ENCODE measurements at regions not wholly inside any gene's neighbourhood (a gene's known extent, or its start where the extent isn't known, plus 50 kb on each side); places are given as distances from the start of the nearest gene placed in this dataset.
"Not testable (repeated sequence)": the region's sequence is repeated elsewhere in the genome, so short reads cannot be mapped to it uniquely, and the experiment has no call there.

- no peak for DNase-seq
Measured at GRCh38 chrX:13179586-13179985, 135.2 kb upstream of the FAM9C start.

DNA sequence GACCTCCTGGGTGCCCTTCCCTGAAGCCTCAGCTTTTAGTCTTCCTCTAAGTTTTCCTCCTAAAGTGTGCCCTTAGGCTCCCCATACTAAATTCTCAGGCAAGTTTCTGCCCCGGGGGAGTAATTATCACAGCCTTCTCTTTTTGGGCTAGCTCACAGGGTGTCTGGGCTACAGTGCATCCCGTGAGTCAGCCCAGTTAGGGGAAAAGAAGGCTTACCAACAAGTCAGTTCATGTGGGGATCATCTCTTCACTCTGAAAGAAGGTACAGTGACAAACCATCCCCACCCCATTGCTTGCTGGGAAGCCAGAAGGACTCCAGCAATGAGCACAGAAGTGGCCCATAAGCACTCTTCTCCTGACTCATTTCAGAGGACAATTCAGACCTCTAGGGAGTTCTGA is 134.7 kb upstream of the FAM9C start:
- no peak for DNase-seq

GRCh38 chrX:13177921-13178566 is 133.6 kb upstream of the FAM9C start:
- peak in 3 of 6 experiments; percentile 9 to 24 (median 15) for DNase-seq

GRCh38 chrX:13175056-13175455 is 130.6 kb upstream of the FAM9C start:
- no peak for DNase-seq

GRCh38 chrX:13170966-13171558 is 126.6 kb upstream of the FAM9C start:
- no peak for DNase-seq

DNA sequence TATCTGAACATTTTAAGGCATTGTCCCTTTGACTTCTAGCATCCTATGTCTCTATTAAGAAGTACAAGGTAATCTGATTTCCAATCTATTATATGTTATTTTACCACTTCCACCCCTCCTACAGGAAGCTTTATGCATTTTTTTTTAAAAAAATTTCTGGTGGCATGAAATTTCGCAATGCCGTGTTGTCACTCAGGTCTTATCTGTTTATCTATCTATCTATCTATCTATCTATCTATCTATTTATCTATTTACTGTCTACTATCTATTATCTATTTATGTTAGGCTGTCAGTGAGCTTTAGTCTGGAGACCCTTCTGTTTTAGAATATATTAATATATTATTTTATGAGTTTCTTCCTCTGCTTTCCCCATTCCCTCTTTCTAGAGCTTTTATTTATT is 125.3 kb upstream of the FAM9C start:
- DNase-seq = no peak

- DNase-seq = no peak
Measured at GRCh38 chrX:13168269-13168668, 123.8 kb upstream of the FAM9C start.

DNA sequence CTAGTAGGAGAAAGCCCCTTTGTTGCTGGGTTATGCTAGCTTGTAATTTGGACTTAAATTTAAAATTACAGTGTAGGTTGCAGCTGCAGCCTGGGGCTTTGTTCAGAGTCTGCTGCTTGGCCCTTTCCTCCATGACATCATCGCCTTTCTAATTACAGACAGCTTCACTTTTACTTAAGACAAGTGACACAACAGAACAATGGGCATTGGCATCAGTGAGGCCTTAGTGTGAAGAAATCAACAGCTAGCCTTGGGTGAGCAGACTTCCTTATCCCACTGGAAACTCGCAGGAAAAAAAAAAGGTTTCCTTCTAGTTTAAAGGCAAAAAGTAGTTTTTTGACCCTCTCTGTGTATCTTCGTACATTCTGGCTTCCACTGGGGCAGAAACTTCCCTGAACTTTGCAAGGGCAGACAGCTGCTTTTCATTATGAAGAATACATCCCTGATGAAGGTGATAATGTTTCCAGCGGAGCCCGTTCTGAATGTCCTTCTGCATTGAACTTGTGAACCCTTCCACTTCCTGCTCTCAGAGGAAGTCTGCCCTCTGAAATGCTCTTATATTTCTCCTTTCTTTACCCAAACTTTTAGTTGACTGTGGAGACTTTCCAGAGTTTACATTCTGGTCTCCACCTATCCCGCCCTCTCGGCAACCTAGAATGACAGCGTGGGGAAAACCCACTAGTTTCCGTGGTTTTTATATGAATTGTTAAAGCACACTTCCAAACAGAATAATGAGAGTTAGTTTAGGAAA is 123.2 kb upstream of the FAM9C start:
- DNase-seq = peak in 2 of 6 experiments; percentile 0 to 1

DNA sequence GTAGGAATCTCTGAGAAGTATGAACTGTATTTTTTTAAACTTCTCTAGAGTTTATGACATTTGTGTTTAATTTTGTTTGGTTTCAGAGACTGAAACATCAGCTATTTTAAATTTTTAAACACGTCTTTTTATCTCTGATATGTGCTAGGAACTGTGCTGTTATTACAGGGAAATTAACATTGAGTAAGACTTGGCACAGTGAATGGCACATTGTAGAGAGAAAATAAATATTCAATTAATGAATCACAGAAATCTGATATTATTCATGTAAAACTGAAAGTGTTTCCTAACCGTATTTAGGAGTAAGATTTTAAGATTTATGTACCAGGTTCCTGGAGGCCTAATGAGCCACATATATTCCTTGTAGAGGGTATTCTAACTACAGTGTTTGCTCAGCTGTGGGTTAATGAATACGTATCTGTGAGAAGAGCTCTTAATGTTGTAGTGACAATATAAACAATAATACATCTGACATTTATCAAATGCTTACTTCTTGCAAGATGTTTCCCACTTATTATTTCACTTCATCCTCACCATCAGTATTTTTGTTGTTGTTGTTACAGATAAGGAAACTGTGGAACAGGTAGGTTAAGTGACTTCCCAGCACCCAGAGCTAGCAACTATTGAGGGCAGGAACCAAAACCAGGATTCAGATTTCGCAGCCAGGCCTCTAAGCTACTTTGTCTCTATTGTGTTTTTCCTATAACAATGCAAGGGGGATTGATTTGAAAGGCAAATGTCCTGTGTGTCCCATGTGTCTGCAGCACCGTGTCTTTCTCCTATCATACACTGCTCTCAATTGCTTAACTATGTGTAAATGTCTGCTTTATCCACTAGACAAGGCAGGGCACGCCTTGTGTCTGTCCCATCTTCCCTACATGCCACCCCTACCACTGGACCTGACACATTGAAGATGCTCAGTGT is 121.1 kb upstream of the FAM9C start:
- no peak for DNase-seq

DNA sequence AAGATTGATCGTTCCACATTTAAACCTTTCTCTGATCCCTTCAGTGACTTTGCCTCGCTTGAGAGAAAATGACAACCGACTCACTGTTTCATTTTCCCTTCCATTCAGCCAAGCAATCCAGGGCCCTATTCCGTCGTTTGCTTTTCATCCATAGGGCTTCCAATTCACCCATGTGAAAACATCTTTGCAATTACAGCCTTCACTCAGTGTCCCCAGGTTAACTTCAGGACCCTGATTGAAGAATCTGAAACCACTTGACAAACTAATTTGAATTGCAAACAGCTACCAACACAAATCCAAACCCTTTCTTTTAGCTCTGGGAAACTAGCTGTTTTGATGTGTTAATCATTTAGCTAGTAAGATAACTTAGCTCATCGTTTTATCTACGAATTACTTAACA is 120.2 kb upstream of the FAM9C start:
- no peak for DNase-seq

DNA sequence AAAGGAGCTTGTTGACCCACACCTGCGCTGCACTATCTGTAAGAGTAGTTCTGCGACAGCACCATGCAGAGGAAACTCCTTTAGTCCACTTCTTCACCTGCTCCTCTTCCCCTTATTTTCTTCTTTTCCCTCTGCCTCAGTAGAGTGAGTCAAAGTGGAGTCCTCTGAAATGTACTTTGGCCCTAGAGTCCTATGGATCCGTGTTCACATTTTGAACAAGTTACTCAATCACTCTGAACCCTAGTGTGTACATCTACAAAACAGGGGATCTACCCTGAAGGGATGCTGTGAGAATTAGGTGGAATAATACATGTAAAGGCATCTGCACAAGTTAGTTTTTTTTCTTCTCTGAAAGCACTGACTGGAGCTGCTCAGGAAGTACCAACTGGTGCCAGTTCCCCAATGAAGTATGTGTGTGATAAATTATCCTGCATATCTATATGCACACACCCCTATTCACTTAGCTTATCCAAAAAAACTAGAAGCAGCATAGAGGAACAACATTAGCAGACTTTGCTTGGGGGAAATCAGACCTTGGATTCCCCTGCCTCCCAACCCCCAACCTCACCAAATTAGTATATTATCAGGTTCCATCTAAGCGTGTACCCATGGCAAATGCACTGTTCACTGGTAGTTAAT is 118.5 kb upstream of the FAM9C start:
- DNase-seq = no peak

- DNase-seq = no peak
Measured at GRCh38 chrX:13159886-13160285, 115.5 kb upstream of the FAM9C start.

GRCh38 chrX:13158911-13159310 is 114.5 kb upstream of the FAM9C start:
- DNase-seq = no peak

- DNase-seq = not testable (repeated sequence)
Measured at GRCh38 chrX:13155550-13155949, 111.1 kb upstream of the FAM9C start.

- DNase-seq = no peak
Measured at GRCh38 chrX:13153796-13154195, 109.4 kb upstream of the FAM9C start.

DNA sequence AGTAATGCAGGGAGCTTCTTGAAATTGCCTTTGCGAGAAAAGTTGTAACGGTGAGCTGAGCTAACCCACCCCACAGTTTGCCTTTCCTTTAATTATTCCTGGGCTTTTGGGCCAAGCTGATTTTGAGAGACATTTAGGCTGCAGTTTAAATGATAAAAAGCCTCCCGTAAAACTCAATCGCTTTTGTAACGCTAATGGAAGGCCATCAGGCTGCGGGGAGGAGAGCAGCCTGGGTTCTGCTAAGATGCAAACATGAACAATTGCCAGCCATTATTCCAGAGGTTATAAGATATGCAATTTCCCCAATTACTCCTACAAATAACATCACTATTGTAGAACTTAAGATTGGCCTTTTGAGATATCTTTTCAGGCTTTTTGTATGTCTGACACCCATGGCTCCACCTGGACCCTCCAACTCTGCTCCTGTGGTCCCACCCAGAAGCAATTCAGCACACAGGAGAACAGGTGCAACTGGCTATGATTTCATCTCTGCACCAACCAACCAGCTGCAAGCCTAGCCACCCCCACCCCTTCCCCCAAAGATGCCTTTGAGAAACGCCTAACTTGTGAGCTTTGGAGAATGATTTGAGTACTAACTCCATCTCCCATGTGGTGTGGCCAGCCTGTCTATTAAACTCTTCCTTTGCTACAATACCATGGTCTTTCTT is 108.2 kb upstream of the FAM9C start:
- no peak for DNase-seq

DNA sequence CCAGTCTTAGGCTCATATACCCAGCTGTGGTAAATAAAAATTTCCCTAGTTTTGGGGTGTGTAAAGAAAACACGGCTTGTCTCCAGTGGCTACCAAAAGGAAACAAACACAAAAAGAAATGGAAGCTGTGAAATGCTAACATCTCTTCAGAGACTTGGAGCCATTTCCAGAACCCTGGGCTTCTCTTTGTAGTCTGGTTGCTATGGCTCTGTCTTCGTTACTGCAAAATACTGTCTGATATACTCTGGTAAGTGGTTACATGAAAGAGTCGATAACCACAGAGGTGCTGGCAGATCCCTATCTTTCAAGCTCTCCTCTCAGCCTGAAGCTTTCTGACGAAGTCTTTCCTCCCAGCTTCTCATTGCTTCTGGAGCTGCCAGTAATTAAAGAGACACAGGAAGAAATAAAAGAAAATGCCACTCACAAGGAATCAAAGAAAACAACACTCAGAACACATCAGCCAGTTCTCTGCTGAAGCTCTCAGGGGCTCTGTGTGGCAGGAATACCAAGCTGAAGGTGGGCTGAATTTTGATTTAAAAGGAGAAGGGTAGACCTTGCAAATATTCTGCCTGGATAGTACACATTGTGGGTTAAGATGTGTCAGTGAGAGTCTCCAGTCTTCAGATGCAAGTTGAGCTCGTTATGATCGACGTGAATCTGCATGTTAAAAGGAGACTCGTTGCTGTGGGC is 107.6 kb upstream of the FAM9C start:
- DNase-seq = peak in 5 of 6 experiments; percentile 23 to 77 (median 68)

GRCh38 chrX:13149702-13150350 is 105.4 kb upstream of the FAM9C start:
- DNase-seq = no peak

- no peak for DNase-seq
Measured at GRCh38 chrX:13147733-13148132, 103.3 kb upstream of the FAM9C start.

GRCh38 chrX:13147147-13147546 is 102.7 kb upstream of the FAM9C start:
- DNase-seq = no peak
